Trophoblast cell (in vitro differentiated cells and primary cell): ENCODE measurements at regions not wholly inside any gene's neighbourhood (a gene's known extent, or its start where the extent isn't known, plus 50 kb on each side); places are given as distances from the start of the nearest gene placed in this dataset.

Experiments used
- DNase-seq, 2 donors: peaks; one replicate each; pipeline ENCODE4 v3.0.0-alpha.2; 2016
- H2AFZ ChIP-seq: 2 replicates; pipeline ENCODE4 v1.6.1; 2013; ENCODE audit warnings: low read length, moderate library complexity, mild to moderate bottlenecking; ENCODE audit not compliant: insufficient read depth, poor library complexity
- H2AK5ac ChIP-seq: 2 replicates; pipeline ENCODE4 v1.6.1; 2013; ENCODE audit warnings: mild to moderate bottlenecking, low read length
- H2BK120ac ChIP-seq: 2 replicates; pipeline ENCODE4 v1.6.1; 2013; ENCODE audit warnings: low read length, mild to moderate bottlenecking, moderate library complexity; ENCODE audit not compliant: insufficient read depth, poor library complexity
- H2BK12ac ChIP-seq: 2 replicates; pipeline ENCODE4 v1.6.1; 2013; ENCODE audit warnings: mild to moderate bottlenecking, low read length, moderate library complexity
- H2BK5ac ChIP-seq: 2 replicates; pipeline ENCODE4 v1.6.1; 2013; ENCODE audit warnings: low read length, low read depth, moderate library complexity, mild to moderate bottlenecking; ENCODE audit not compliant: poor library complexity
- H3K14ac ChIP-seq: 2 replicates; pipeline ENCODE4 v1.6.1; 2013; ENCODE audit warnings: mild to moderate bottlenecking, low read length
- H3K18ac ChIP-seq: 2 replicates; pipeline ENCODE4 v1.6.1; 2013; ENCODE audit warnings: mild to moderate bottlenecking, low read length
- H3K23ac ChIP-seq: 2 replicates; pipeline ENCODE4 v1.6.1; 2013; ENCODE audit warnings: low read length
- H3K27ac ChIP-seq: 2 replicates; pipeline ENCODE4 v1.5.1; 2013; ENCODE audit warnings: low read depth, mild to moderate bottlenecking, inconsistent platforms, low read length, moderate library complexity
- H3K27me3 ChIP-seq: 2 replicates; pipeline ENCODE4 v1.6.1; 2013; ENCODE audit warnings: inconsistent platforms, mild to moderate bottlenecking, low read length, moderate library complexity; ENCODE audit not compliant: insufficient read depth
- H3K36me3 ChIP-seq, 2 experiments: 1 replicate in 1 of 2; 2 replicates in 1 of 2; pipeline ENCODE4 v1.6.1; 2013; ENCODE audit warnings: low read length in 2 of 2, mild to moderate bottlenecking in 2 of 2, moderate library complexity in 1 of 2; ENCODE audit not compliant: insufficient read depth in 2 of 2, control insufficient read depth in 1 of 2
- H3K4ac ChIP-seq: 2 replicates; pipeline ENCODE4 v1.6.1; 2013; ENCODE audit warnings: low read depth, mild to moderate bottlenecking, low read length, moderate library complexity
- H3K4me1 ChIP-seq, 2 experiments: 1 replicate in 1 of 2; 2 replicates in 1 of 2; pipeline ENCODE4 v1.6.1; 2013; ENCODE audit warnings: low read length in 2 of 2, mild to moderate bottlenecking in 2 of 2, moderate library complexity in 1 of 2; ENCODE audit not compliant: insufficient read depth in 2 of 2, control insufficient read depth in 1 of 2
- H3K4me2 ChIP-seq: 2 replicates; pipeline ENCODE4 v1.6.1; 2013; ENCODE audit warnings: inconsistent platforms, mild to moderate bottlenecking, low read length, moderate library complexity
- H3K4me3 ChIP-seq: 2 replicates; pipeline ENCODE4 v1.5.1; 2013; ENCODE audit warnings: mild to moderate bottlenecking, low read depth, low read length, inconsistent platforms
- H3K79me1 ChIP-seq: one replicate; pipeline ENCODE4 v1.6.1; 2013; ENCODE audit warnings: low read length
- H3K79me2 ChIP-seq: 2 replicates; pipeline ENCODE4 v1.6.1; 2013; ENCODE audit warnings: low read length, mild to moderate bottlenecking; ENCODE audit not compliant: control insufficient read depth, insufficient read depth, poor library complexity
- H3K9ac ChIP-seq: 2 replicates; pipeline ENCODE4 v1.6.1; 2013; ENCODE audit warnings: mild to moderate bottlenecking, low read length
- H3K9me3 ChIP-seq: 2 replicates; pipeline ENCODE4 v1.6.1; 2013; ENCODE audit warnings: low read depth, mild to moderate bottlenecking, control low read depth, inconsistent platforms, low read length; ENCODE audit not compliant: insufficient read depth
- H4K12ac ChIP-seq: 2 replicates; pipeline ENCODE4 v1.6.1; 2013; ENCODE audit warnings: low read depth, mild to moderate bottlenecking, low read length, moderate library complexity
- H4K8ac ChIP-seq: 2 replicates; pipeline ENCODE4 v1.6.1; 2013; ENCODE audit warnings: low read depth, mild to moderate bottlenecking, low read length, moderate library complexity
- H4K91ac ChIP-seq: one replicate; pipeline ENCODE4 v1.6.1; 2013; ENCODE audit warnings: low read depth, mild to moderate bottlenecking, low read length, moderate library complexity
- WGBS: extraction: QIAGEN DNeasy Blood & Tissue Kit; methylation state at CpG from one replicate; pipeline ENCODE4 v1.1.7; 2013; ENCODE audit warnings: missing lambda C conversion rate; ENCODE audit not compliant: insufficient read length, insufficient coverage; ENCODE audit errors: extremely low coverage; 5-methylcytosine and 5-hydroxymethylcytosine counted together

DNA sequence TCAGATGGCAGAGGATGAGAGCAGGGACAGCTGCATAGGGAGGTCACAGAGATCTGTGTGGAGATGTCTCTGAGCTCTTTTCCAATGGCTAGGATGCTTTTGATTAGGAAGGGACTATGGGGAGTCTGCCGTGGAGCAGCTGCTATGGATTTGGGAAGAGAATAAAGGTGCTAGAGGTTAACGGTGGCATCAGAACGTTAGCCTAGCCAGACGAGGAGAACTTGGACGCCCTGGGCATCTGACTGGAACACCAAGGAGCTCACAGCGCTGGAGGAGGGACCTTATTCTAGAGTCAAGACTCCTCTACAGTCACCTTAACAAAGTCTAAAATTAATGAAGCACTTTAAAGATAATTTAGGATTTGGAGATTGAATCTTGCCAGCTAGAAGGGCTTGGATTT is 157.2 kb upstream of the B3GAT1 start:
- Histone ChIP-seq H2BK120ac (no peak overlapping the region), H4K12ac (no peak overlapping the region), H3K79me1 (no peaks in the 10 kb centered on the region), H3K4me2 (no peak overlapping the region), H2AK5ac (no peak overlapping the region), H3K14ac (no peak overlapping the region), H3K9ac (no peak overlapping the region), H4K91ac (no peak overlapping the region), H3K18ac (no peak overlapping the region), H3K79me2 (no peaks in the 10 kb centered on the region), H3K4ac (no peak overlapping the region), H2BK12ac (no peak overlapping the region), H2BK5ac (no peak overlapping the region), H3K9me3 (no peaks in the 10 kb centered on the region), H3K4me3 (no peak overlapping the region), H4K8ac (no peak overlapping the region), H3K4me1 (no peaks in the 10 kb centered on the region), H3K27me3 (no peaks in the 10 kb centered on the region), H2AFZ (no peak overlapping the region), H3K27ac (no peak overlapping the region), H3K36me3 (no peaks in the 10 kb centered on the region), H3K23ac (no peak overlapping the region)
- no CpG with 5 or more reads among the region's 6 CpGs for WGBS
- DNase-seq: no peak

GRCh38 chr11:134566311-134566710 is 154.3 kb upstream of the B3GAT1 start:
- Histone ChIP-seq H4K8ac (no peak overlapping the region), H4K91ac (no peak overlapping the region), H3K27me3 (no peaks in the 10 kb centered on the region), H3K4me1 (peaks cover 14 to 16% of the 10 kb centered on the region in 2 experiments), H3K9me3 (no peaks in the 10 kb centered on the region), H2BK12ac (no peak overlapping the region), H3K9ac (no peak overlapping the region), H2AFZ (no peak overlapping the region), H3K4me3 (no peak overlapping the region), H4K12ac (no peak overlapping the region), H3K18ac (no peak overlapping the region), H3K23ac (no peak overlapping the region), H3K4me2 (no peak overlapping the region), H3K79me2 (no peaks in the 10 kb centered on the region), H2AK5ac (no peak overlapping the region), H3K79me1 (peaks cover 8% of the 10 kb centered on the region), H3K14ac (no peak overlapping the region), H2BK5ac (no peak overlapping the region), H2BK120ac (no peak overlapping the region), H3K4ac (no peak overlapping the region), H3K36me3 (no peaks in the 10 kb centered on the region), H3K27ac (no peak overlapping the region)
- DNase-seq: no peak
- WGBS: no CpG with 5 or more reads among the region's 4 CpGs

- Histone ChIP-seq H3K27me3 (no peaks in the 10 kb centered on the region), H2BK120ac (no peak overlapping the region), H4K12ac (no peak overlapping the region), H3K14ac (no peak overlapping the region), H2BK12ac (no peak overlapping the region), H3K4me2 (no peak overlapping the region), H3K4ac (no peak overlapping the region), H4K91ac (no peak overlapping the region), H3K79me2 (no peaks in the 10 kb centered on the region), H4K8ac (no peak overlapping the region), H2BK5ac (no peak overlapping the region), H2AK5ac (no peak overlapping the region), H2AFZ (no peak overlapping the region), H3K79me1 (peaks cover 14% of the 10 kb centered on the region), H3K9me3 (no peaks in the 10 kb centered on the region), H3K9ac (no peak overlapping the region), H3K36me3 (no peaks in the 10 kb centered on the region), H3K4me3 (no peak overlapping the region), H3K27ac (no peak overlapping the region), H3K23ac (no peak overlapping the region), H3K4me1 (peaks cover 21 to 22% of the 10 kb centered on the region in 2 experiments), H3K18ac (no peak overlapping the region)
- DNase-seq: no peak
- 100% methylated on average over 3 of the region's 12 CpGs for WGBS
These were observed 153.4 kb upstream of the B3GAT1 start for GRCh38 chr11:134565343-134565891.

DNA sequence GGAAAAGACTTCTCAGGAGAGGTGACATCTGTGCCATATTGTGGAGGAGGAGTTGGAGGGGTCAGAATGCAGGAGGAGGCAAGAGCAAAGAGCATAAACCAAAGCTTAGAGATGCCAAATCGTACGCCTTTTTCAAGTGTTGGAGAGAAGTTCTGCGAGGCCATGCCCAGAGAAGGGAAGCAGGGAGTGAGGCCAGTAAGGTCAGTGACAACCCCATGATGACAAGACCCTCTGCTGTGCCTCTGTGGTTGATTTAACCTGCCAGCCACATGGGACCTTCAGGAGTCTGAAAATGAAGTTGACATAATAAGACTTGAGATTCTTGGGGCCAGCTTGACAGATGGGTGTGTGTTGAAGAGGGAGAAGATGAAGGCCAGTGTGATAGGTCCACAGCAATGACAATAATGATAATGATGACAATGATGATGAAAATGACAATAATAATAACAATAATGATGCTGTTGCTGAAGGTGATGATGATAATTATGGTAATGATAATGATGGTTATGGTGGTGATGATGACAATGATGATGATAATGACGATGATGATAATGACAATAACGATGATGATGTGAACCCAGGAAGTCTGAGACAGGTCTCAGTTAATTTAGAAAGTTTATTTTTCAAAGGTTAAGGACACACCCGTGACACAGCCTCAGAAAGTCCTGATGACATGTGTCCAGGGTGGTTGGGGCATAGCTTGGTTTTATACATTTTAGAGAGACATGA is 152.6 kb upstream of the B3GAT1 start:
- no peak overlapping the region for H2BK12ac ChIP-seq
- no peak overlapping the region for H3K4me3 ChIP-seq
- peaks cover 14% of the 10 kb centered on the region for H3K79me1 ChIP-seq
- no peak for DNase-seq
- H2BK120ac ChIP-seq: no peak overlapping the region
- no CpG with 5 or more reads among the region's 6 CpGs for WGBS
- no peak overlapping the region for H2BK5ac ChIP-seq
- H4K91ac ChIP-seq: no peak overlapping the region
- no peak overlapping the region for H3K4ac ChIP-seq
- H3K9me3 ChIP-seq: no peaks in the 10 kb centered on the region
- H3K27me3 ChIP-seq: no peaks in the 10 kb centered on the region
- H3K23ac ChIP-seq: no peak overlapping the region
- no peak overlapping the region for H3K18ac ChIP-seq
- no peaks in the 10 kb centered on the region for H3K79me2 ChIP-seq
- H4K8ac ChIP-seq: no peak overlapping the region
- H3K4me1 ChIP-seq: peaks cover 28 to 30% of the 10 kb centered on the region in 2 experiments
- H3K27ac ChIP-seq: no peak overlapping the region
- H2AFZ ChIP-seq: no peak overlapping the region
- H3K4me2 ChIP-seq: no peak overlapping the region
- no peak overlapping the region for H3K14ac ChIP-seq
- no peak overlapping the region for H4K12ac ChIP-seq
- H3K9ac ChIP-seq: no peak overlapping the region
- no peaks in the 10 kb centered on the region for H3K36me3 ChIP-seq
- no peak overlapping the region for H2AK5ac ChIP-seq
